ENCODE measurements at regions not wholly inside any gene's neighbourhood (a gene's known extent, or its start where the extent isn't known, plus 50 kb on each side); places are given as distances from the start of the nearest gene placed in this dataset.
A peak's percentile ranks its signal among the peaks of the same experiment; 100 is the strongest.

GRCh38 chr1:18535391-18536210 lies 54.9 kb downstream of the KLHDC7A start:
- peak in 2 of 3 donors; percentile 54 to 87 for DNase-seq
- H3K36me3 ChIP-seq (ENCODE audit: low read depth): no peaks in the 10 kb centered on the region
- no peak for TF ChIP-seq CTCF (IDR thresholded peaks at IDR 0.05)
- peak; percentile 97 for ATAC-seq
- intact Hi-C loops (cut with DNase I, micrococcal nuclease): no loop called here
- H3K4me1 ChIP-seq (ENCODE audit: low read depth): peaks cover 19% of the 10 kb centered on the region
- no peak overlapping the region for H3K4me3 ChIP-seq
- no peaks in the 10 kb centered on the region for H3K9me3 ChIP-seq

GRCh38 chr1:18536356-18536755 lies 55.6 kb downstream of the KLHDC7A start:
- DNase-seq (no peak), ATAC-seq (no peak)
- H3K36me3 ChIP-seq (ENCODE audit: low read depth): no peaks in the 10 kb centered on the region
- no peaks in the 10 kb centered on the region for H3K9me3 ChIP-seq
- intact Hi-C loops (cut with DNase I, micrococcal nuclease): no loop called here
- no peak for TF ChIP-seq CTCF (IDR thresholded peaks at IDR 0.05)
- H3K4me1 ChIP-seq (ENCODE audit: low read depth): peaks cover 19% of the 10 kb centered on the region
- H3K4me3 ChIP-seq: no peak overlapping the region

- DNase-seq (no peak), ATAC-seq (no peak)
- no peaks in the 10 kb centered on the region for H3K36me3 ChIP-seq (ENCODE audit: low read depth)
- H3K4me1 ChIP-seq (ENCODE audit: low read depth): peaks cover 19% of the 10 kb centered on the region
- intact Hi-C loops (cut with DNase I, micrococcal nuclease): no loop called here
- no peak overlapping the region for H3K4me3 ChIP-seq
- no peaks in the 10 kb centered on the region for H3K9me3 ChIP-seq
- no peak for TF ChIP-seq CTCF (IDR thresholded peaks at IDR 0.05)
Observed at GRCh38 chr1:18536915-18537314, 56.2 kb downstream of the KLHDC7A start.

- Histone ChIP-seq H3K36me3 (ENCODE audit: low read depth) (no peaks in the 10 kb centered on the region), H3K9me3 (no peaks in the 10 kb centered on the region), H3K4me1 (ENCODE audit: low read depth) (peaks cover 19% of the 10 kb centered on the region), H3K4me3 (no peak overlapping the region)
- no peak for DNase-seq
- ATAC-seq: no peak
- no peak for TF ChIP-seq CTCF (IDR thresholded peaks at IDR 0.05)
- intact Hi-C loops (cut with DNase I, micrococcal nuclease): no loop called here
Observed at GRCh38 chr1:18537386-18538306, 56.9 kb downstream of the KLHDC7A start.

- H3K4me3 ChIP-seq: no peak overlapping the region
- H3K4me1 ChIP-seq (ENCODE audit: low read depth): peaks cover 14% of the 10 kb centered on the region
- ATAC-seq (no peak), DNase-seq (peak in 1 of 3 donors; percentile 43)
- no peaks in the 10 kb centered on the region for H3K9me3 ChIP-seq
- TF ChIP-seq CTCF (IDR thresholded peaks at IDR 0.05): no peak
- intact Hi-C loops (cut with DNase I, micrococcal nuclease): no loop called here
- no peaks in the 10 kb centered on the region for H3K36me3 ChIP-seq (ENCODE audit: low read depth)
Observed at GRCh38 chr1:18539171-18539570, 58.4 kb downstream of the KLHDC7A start.

All from mucosa of descending colon (tissue), 3 donors.